ENCODE measurements at regions not wholly inside any gene's neighbourhood (a gene's known extent, or its start where the extent isn't known, plus 50 kb on each side); places are given as distances from the start of the nearest gene placed in this dataset.
A peak's percentile ranks its signal among the peaks of the same experiment; 100 is the strongest.
"Not testable (repeated sequence)": the region's sequence is repeated elsewhere in the genome, so short reads cannot be mapped to it uniquely, and the experiment has no call there.

GRCh38 chr6:82529960-82530460, 166.4 kb downstream of the TPBG start:
- H3K27me3 ChIP-seq (ENCODE audit: insufficient read depth, low read length); H3K9ac ChIP-seq (ENCODE audit: low read length); H3K9me3 ChIP-seq (ENCODE audit: control insufficient read depth in 1 of 2, insufficient read depth in 1 of 2, low read depth in 1 of 2, low read length in 2 of 2); H3K9me2 ChIP-seq (ENCODE audit: insufficient read depth); H2AFZ ChIP-seq (ENCODE audit: low read depth, low read length, poor library complexity, severe bottlenecking); H3K4me2 ChIP-seq (ENCODE audit: low read length); H4K20me1 ChIP-seq (ENCODE audit: insufficient read depth); BruUV-seq (replicated peaks); ATAC-seq; H3K36me3 ChIP-seq (ENCODE audit: control insufficient read depth in 1 of 2, insufficient read depth in 2 of 2, low read length in 2 of 2); CTCF ChIA-PET; intact Hi-C loops (cut with micrococcal nuclease); RAD21 ChIA-PET (ENCODE audit: low non-redundant PET in 1 of 2, low total read pairs in 2 of 2, uncharacterized antibody in 2 of 2, unreplicated experiment in 2 of 2); H3K27ac ChIP-seq (ENCODE audit: low read depth, low read length); H3K79me2 ChIP-seq (ENCODE audit: insufficient read depth, low read length); DNase-seq (ENCODE audit: low read depth, low spot score); H3K4me1 ChIP-seq (ENCODE audit: control insufficient read depth in 1 of 2, insufficient read depth in 2 of 2, low read length in 2 of 2); H3K4me3 ChIP-seq (replicated peaks in 1 of 2; ENCODE audit: low read depth in 1 of 2, low read length in 2 of 2); POLR2A ChIA-PET: not testable (repeated sequence)

GRCh38 chr6:82534876-82535275, 171.3 kb downstream of the TPBG start:
- ATAC-seq (no peak), DNase-seq (ENCODE audit: low read depth, low spot score) (no peak)
- H3K9ac ChIP-seq (ENCODE audit: low read length): no peak overlapping the region
- no peak overlapping the region for H3K4me2 ChIP-seq (ENCODE audit: low read length)
- no TSS peak for BruUV-seq (replicated peaks)
- intact Hi-C loops (cut with micrococcal nuclease): no loop called here
- no peak overlapping the region for H3K4me3 ChIP-seq (replicated peaks in 1 of 2; ENCODE audit: low read depth in 1 of 2, low read length in 2 of 2)
- ChIA-PET RAD21 (ENCODE audit: low non-redundant PET in 1 of 2, low total read pairs in 2 of 2, uncharacterized antibody in 2 of 2, unreplicated experiment in 2 of 2) (no interaction called here), CTCF (no interaction called here), POLR2A (no interaction called here)
- H3K36me3 ChIP-seq (ENCODE audit: control insufficient read depth in 1 of 2, insufficient read depth in 2 of 2, low read length in 2 of 2): no peaks in the 10 kb centered on the region
- H2AFZ ChIP-seq (ENCODE audit: low read depth, low read length, poor library complexity, severe bottlenecking): no peak overlapping the region
- H3K9me2 ChIP-seq (ENCODE audit: insufficient read depth): no peaks in the 10 kb centered on the region
- H3K9me3 ChIP-seq (ENCODE audit: control insufficient read depth in 1 of 2, insufficient read depth in 1 of 2, low read depth in 1 of 2, low read length in 2 of 2): no peaks in the 10 kb centered on the region
- no peaks in the 10 kb centered on the region for H3K4me1 ChIP-seq (ENCODE audit: control insufficient read depth in 1 of 2, insufficient read depth in 2 of 2, low read length in 2 of 2)
- no peak for TF ChIP-seq ZFX (IDR thresholded peaks at IDR 0.05)
- TF ChIP-seq RAD21 (IDR thresholded peaks at IDR 0.05; ENCODE audit: low read depth): peak; percentile 35; the same call in 1 of the 2 replicates
- TF ChIP-seq FOSL1 (IDR thresholded peaks at IDR 0.05; ENCODE audit: low read depth): no peak
- peak in 1 of 3 experiments; percentile 16; a peak in 1 of 6 replicates for TF ChIP-seq CTCF (IDR thresholded peaks at IDR 0.05 in 2 of 3, conservative IDR thresholded peaks at IDR 0.05 in 1 of 3; ENCODE audit: borderline replicate concordance in 1 of 3, insufficient read depth in 1 of 3, low read depth in 2 of 3, low read length in 2 of 3)
- H4K20me1 ChIP-seq (ENCODE audit: insufficient read depth): no peaks in the 10 kb centered on the region
- no peak overlapping the region for H3K27ac ChIP-seq (ENCODE audit: low read depth, low read length)
- H3K79me2 ChIP-seq (ENCODE audit: insufficient read depth, low read length): no peaks in the 10 kb centered on the region
- H3K27me3 ChIP-seq (ENCODE audit: insufficient read depth, low read length): no peaks in the 10 kb centered on the region

- DNase-seq (ENCODE audit: low read depth, low spot score); CTCF ChIA-PET; BruUV-seq (replicated peaks); H3K9me3 ChIP-seq (ENCODE audit: control insufficient read depth in 1 of 2, insufficient read depth in 1 of 2, low read depth in 1 of 2, low read length in 2 of 2); H4K20me1 ChIP-seq (ENCODE audit: insufficient read depth); H3K9me2 ChIP-seq (ENCODE audit: insufficient read depth); H3K4me1 ChIP-seq (ENCODE audit: control insufficient read depth in 1 of 2, insufficient read depth in 2 of 2, low read length in 2 of 2); ATAC-seq; H3K9ac ChIP-seq (ENCODE audit: low read length); H2AFZ ChIP-seq (ENCODE audit: low read depth, low read length, poor library complexity, severe bottlenecking); H3K27ac ChIP-seq (ENCODE audit: low read depth, low read length); H3K4me3 ChIP-seq (replicated peaks in 1 of 2; ENCODE audit: low read depth in 1 of 2, low read length in 2 of 2); POLR2A ChIA-PET; RAD21 ChIA-PET (ENCODE audit: low non-redundant PET in 1 of 2, low total read pairs in 2 of 2, uncharacterized antibody in 2 of 2, unreplicated experiment in 2 of 2); H3K27me3 ChIP-seq (ENCODE audit: insufficient read depth, low read length); H3K36me3 ChIP-seq (ENCODE audit: control insufficient read depth in 1 of 2, insufficient read depth in 2 of 2, low read length in 2 of 2); H3K79me2 ChIP-seq (ENCODE audit: insufficient read depth, low read length); H3K4me2 ChIP-seq (ENCODE audit: low read length); intact Hi-C loops (cut with micrococcal nuclease): not testable (repeated sequence)
These were observed 185.9 kb downstream of the TPBG start for GRCh38 chr6:82549480-82549879.

GRCh38 chr6:82551311-82551710, 187.7 kb downstream of the TPBG start:
- H2AFZ ChIP-seq (ENCODE audit: low read depth, low read length, poor library complexity, severe bottlenecking); H3K9ac ChIP-seq (ENCODE audit: low read length); H3K9me2 ChIP-seq (ENCODE audit: insufficient read depth); H3K36me3 ChIP-seq (ENCODE audit: control insufficient read depth in 1 of 2, insufficient read depth in 2 of 2, low read length in 2 of 2); H3K9me3 ChIP-seq (ENCODE audit: control insufficient read depth in 1 of 2, insufficient read depth in 1 of 2, low read depth in 1 of 2, low read length in 2 of 2); H3K4me3 ChIP-seq (replicated peaks in 1 of 2; ENCODE audit: low read depth in 1 of 2, low read length in 2 of 2); BruUV-seq (replicated peaks); H3K4me1 ChIP-seq (ENCODE audit: control insufficient read depth in 1 of 2, insufficient read depth in 2 of 2, low read length in 2 of 2); DNase-seq (ENCODE audit: low read depth, low spot score); intact Hi-C loops (cut with micrococcal nuclease); H4K20me1 ChIP-seq (ENCODE audit: insufficient read depth); RAD21 ChIA-PET (ENCODE audit: low non-redundant PET in 1 of 2, low total read pairs in 2 of 2, uncharacterized antibody in 2 of 2, unreplicated experiment in 2 of 2); H3K79me2 ChIP-seq (ENCODE audit: insufficient read depth, low read length); H3K4me2 ChIP-seq (ENCODE audit: low read length); ATAC-seq; H3K27ac ChIP-seq (ENCODE audit: low read depth, low read length); CTCF ChIA-PET; H3K27me3 ChIP-seq (ENCODE audit: insufficient read depth, low read length); POLR2A ChIA-PET: not testable (repeated sequence)
